SK-N-MC (cell line): ENCODE measurements at regions not wholly inside any gene's neighbourhood (a gene's known extent, or its start where the extent isn't known, plus 50 kb on each side); places are given as distances from the start of the nearest gene placed in this dataset.

Experiments
- DNase-seq: peaks from one replicate; pipeline ENCODE4 v3.0.0-alpha.2; 2011; ENCODE audit warnings: low read depth, low spot score
- H3K27ac ChIP-seq: fragments of 200-600 bp; sonication (generic); 2 replicates; pipeline ENCODE4 v1.5.1; 2016; ENCODE audit warnings: mixed run types
- H3K36me3 ChIP-seq: fragments of 200-600 bp; sonication (generic); 2 replicates; pipeline ENCODE4 v1.6.1; 2017; ENCODE audit warnings: antibody characterized with exemption, low read length, mixed read lengths; ENCODE audit not compliant: insufficient read depth
- H3K4me3 ChIP-seq: fragments of 200-600 bp; sonication (generic); 2 replicates; pipeline ENCODE4 v1.5.1; 2016
- H3K9ac ChIP-seq: fragments of 200-600 bp; sonication (generic); 2 replicates; pipeline ENCODE4 v1.8.0; 2017; ENCODE audit warnings: mixed run types, mixed read lengths; ENCODE audit not compliant: insufficient read length
- H3K9me3 ChIP-seq: fragments of 200-600 bp; sonication (generic); 2 replicates; pipeline ENCODE4 v1.6.1; 2017; ENCODE audit warnings: low read depth, mild to moderate bottlenecking, antibody characterized with exemption, low read length, moderate library complexity, mixed read lengths
- EZH2 ChIP-seq: fragments of 200-600 bp; sonication (generic); IDR thresholded peaks from one replicate; pipeline ENCODE4 v1.6.1; 2017; ENCODE audit warnings: antibody characterized with exemption
- FOXP2 ChIP-seq: optimal IDR thresholded peaks from 2 replicates; pipeline ENCODE3; 2011; ENCODE audit warnings: mild to moderate bottlenecking, moderate library complexity; ENCODE audit not compliant: insufficient read depth; ENCODE audit errors: extremely low read length, control extremely low read depth
- POLR2AphosphoS5 ChIP-seq: IDR thresholded peaks from 2 replicates; pipeline ENCODE4 v1.6.1; 2012; ENCODE audit warnings: mild to moderate bottlenecking, low read depth, low read length, borderline replicate concordance

DNA sequence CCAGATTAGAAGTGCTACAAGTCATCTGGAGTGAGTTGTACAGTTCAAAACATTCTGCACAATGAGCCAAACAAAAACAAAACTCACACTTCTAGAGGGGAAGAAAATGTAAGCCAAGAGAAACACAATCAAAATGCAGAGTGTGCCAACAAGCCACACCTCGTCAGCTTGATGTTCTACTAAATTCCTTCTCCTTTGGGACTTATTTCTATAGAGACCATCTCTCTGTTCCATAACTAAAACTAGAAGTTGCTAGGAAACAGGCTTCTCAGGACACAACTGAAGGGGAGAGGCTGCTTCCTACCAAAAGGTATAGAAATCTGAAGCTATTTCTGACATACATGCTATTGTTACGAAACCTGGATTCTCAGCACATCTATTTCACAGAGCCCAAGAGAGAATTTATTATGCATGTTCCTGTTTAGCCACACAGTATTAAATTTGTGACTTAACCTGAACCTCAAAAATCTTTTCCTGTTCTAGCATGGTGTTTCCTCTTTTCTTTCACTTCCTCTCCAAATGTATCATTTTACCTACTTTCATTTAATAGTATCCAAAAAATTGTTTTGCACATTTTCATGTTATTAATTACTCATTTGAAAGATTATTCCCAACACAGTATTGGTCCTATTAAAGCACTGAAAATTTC lies 211.4 kb upstream of the CCDC150 start:
- H3K4me3 ChIP-seq = no peak overlapping the region
- H3K36me3 ChIP-seq = no peaks in the 10 kb centered on the region
- H3K9me3 ChIP-seq = no peaks in the 10 kb centered on the region
- TF ChIP-seq FOXP2 (no peak), EZH2 (no peak), POLR2AphosphoS5 (no peak)
- H3K27ac ChIP-seq = no peak overlapping the region
- DNase-seq = no peak
- H3K9ac ChIP-seq = no peak overlapping the region

DNA sequence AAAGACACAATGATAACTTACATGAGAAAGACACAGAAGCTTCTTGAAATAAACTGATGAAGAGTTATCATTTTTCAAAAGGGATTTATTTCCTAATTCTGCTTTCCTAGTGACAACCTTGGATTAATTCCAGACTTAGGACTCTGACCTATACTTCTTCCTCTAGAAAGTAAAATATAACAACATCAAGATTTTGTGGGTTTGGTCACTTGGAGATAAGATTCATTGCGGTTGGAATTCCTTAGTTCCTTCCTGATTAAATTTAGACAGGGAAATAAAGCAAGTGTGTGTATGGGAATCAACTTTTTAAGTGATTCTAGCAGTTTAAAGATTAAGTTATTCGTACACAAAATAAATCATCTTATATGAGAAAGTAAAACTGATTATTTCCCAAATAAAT lies 208.4 kb upstream of the CCDC150 start:
- Histone ChIP-seq H3K9me3 (no peaks in the 10 kb centered on the region), H3K36me3 (no peaks in the 10 kb centered on the region), H3K4me3 (no peak overlapping the region), H3K27ac (no peak overlapping the region), H3K9ac (no peak overlapping the region)
- TF ChIP-seq EZH2 (no peak), FOXP2 (no peak), POLR2AphosphoS5 (no peak)
- no peak for DNase-seq

DNA sequence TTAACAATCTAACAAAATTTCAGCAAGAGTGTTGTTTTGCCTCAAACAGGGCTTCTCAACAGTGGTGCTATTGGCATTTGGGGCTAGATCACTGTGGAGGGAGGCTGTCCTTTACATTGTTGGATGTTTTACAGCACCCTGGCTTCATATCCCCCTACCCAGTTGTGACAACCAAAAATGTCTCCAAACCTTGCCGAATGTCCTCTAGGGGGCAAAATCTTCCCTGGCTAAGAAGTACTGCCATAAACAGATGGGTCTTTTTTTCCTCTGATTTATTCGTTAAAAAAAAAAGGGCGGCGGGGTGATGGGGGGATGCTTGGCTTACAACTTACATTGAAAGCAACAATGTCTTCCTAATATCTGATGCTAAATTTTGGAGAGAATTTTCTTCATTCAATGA lies 207.6 kb upstream of the CCDC150 start:
- Histone ChIP-seq H3K4me3 (no peak overlapping the region), H3K9ac (no peak overlapping the region), H3K36me3 (no peaks in the 10 kb centered on the region), H3K9me3 (no peaks in the 10 kb centered on the region), H3K27ac (no peak overlapping the region)
- no peak for DNase-seq
- TF ChIP-seq FOXP2 = no peak

DNA sequence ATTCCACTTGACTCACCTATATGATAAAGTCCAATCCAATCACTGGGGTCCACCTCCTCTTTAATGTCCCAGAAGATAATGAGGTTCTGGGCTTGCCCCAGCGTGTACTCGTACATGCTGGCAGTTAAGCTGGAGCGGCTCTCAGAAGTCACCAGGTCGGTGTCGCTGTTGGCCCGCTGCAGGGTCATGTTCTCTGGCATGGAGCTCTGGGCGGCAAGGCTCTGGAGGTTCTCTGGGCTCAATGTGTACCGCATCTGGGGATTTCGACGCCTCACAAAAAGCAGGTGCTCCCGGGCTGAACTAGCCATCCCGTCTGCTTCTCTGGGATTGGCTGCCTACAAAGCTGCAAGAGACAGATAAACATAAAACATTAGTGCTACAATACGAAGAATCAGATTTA lies 206.4 kb upstream of the CCDC150 start:
- Histone ChIP-seq H3K9ac (no peak overlapping the region), H3K9me3 (no peaks in the 10 kb centered on the region), H3K36me3 (no peaks in the 10 kb centered on the region), H3K4me3 (no peak overlapping the region), H3K27ac (no peak overlapping the region)
- DNase-seq = no peak
- TF ChIP-seq POLR2AphosphoS5 = no peak
- no peak for TF ChIP-seq EZH2
- TF ChIP-seq FOXP2 = no peak

DNA sequence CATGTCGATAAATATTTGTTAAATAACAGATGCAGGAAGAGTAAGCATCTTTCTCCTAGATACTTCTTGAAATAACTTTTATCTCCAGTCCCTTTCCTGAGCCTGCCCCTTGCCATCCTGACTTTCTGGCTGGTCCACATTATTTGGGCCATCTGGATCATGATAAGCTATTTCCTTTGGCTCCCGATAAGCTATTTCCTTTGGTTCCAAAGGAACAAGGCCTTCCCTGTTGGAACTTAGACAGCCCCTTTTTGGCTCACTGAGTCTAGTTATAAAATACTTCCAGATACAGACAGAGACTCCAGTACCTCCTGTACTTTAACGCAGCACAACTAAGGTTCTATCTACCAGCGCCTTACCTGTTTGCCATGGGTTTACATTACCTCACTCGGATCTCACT lies 205.3 kb upstream of the CCDC150 start:
- TF ChIP-seq FOXP2 = no peak
- TF ChIP-seq EZH2 = no peak
- no peak for TF ChIP-seq POLR2AphosphoS5
- H3K9me3 ChIP-seq = no peaks in the 10 kb centered on the region
- no peak overlapping the region for H3K4me3 ChIP-seq

DNA sequence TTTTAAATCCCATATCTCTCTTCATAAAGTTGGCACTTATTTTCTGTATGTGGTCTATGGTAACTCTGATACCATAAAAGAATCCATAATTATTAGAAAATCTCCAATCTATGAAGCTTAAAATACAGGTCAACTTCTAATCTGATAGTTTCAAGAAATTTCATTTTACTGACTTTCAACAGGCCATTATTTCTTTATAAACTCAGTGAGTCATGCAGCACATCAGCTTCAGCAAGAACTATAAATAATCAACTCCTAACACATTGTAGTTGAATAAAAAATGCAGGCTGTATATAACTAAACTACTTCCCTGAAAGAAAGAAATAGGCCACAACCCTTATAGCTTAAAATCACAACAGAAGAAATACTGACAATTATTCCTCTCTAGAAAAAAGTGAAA lies 204.3 kb upstream of the CCDC150 start:
- Histone ChIP-seq H3K9me3 (no peaks in the 10 kb centered on the region), H3K4me3 (no peak overlapping the region), H3K36me3 (no peaks in the 10 kb centered on the region), H3K9ac (no peak overlapping the region), H3K27ac (no peak overlapping the region)
- DNase-seq = no peak
- TF ChIP-seq FOXP2 (no peak), EZH2 (no peak), POLR2AphosphoS5 (no peak)

More for the DNA sequence above, 205.3 kb upstream of the CCDC150 start:
- no peak for DNase-seq
- H3K27ac ChIP-seq = no peak overlapping the region
- H3K36me3 ChIP-seq = no peaks in the 10 kb centered on the region
- H3K9ac ChIP-seq = no peak overlapping the region

DNA sequence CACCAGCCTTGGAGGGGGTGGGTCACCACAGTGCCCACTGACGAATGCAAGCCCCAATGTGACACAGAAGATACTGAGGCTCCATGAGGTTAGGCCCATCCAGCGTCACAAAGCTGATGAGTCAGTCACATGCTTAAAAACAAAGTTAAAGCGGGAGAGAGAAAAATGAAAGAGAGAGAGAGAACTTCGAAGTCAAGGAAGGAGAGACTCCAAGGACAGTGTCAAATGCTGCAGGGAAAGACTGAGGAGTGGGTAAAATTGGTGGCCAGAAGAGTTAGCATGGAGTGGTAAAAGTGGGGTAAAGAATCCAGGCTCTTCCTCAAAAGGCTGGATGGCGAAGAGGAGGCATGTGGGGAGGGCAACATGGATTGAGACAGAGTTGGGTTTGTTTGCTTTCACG lies 201.9 kb upstream of the CCDC150 start:
- no peak for DNase-seq
- no peaks in the 10 kb centered on the region for H3K9me3 ChIP-seq
- H3K9ac ChIP-seq = no peak overlapping the region
- H3K27ac ChIP-seq = no peak overlapping the region
- no peak overlapping the region for H3K4me3 ChIP-seq
- H3K36me3 ChIP-seq = no peaks in the 10 kb centered on the region
- TF ChIP-seq EZH2 (no peak), POLR2AphosphoS5 (no peak), FOXP2 (no peak)

DNA sequence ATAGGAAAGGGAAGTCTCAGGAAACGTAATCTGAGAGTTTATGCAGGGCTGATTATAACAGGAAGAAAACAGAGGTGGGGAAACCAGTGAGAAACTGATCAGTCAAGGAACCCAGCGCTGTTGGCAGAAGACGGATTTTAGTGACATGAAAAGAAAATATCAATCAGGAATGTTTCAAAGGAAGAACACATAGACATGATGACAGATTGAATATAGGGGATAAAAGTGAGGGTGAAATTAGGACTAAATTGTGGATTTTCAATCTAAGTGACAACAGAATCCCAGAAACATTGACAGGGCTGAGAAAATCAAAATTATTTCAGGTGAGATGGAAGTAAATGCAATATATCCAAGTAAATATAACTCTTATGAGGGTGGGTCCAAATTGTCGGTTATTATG lies 199.8 kb upstream of the CCDC150 start:
- Histone ChIP-seq H3K9me3 (no peaks in the 10 kb centered on the region), H3K4me3 (no peak overlapping the region), H3K9ac (no peak overlapping the region), H3K27ac (no peak overlapping the region), H3K36me3 (no peaks in the 10 kb centered on the region)
- TF ChIP-seq EZH2 (no peak), POLR2AphosphoS5 (no peak)
- no peak for DNase-seq

DNA sequence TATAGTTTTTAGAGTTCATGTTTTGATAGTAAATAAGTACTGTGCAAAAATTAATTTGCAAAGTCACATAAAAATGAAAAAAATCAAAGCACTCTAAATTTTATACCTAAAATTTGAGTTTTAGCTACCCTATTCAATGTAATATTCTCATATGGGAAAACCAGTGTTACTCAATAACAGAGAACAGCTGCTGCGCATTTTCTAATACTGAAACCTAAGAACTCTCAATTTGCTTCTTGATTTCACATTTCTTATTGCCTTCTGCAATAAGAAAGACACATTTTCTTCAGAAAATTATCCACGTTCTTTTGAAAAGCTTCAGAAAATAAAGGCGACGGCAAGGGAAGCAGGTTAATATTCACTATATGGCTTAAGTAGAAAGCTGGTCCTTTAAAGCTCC lies 199.1 kb upstream of the CCDC150 start:
- H3K9me3 ChIP-seq = no peaks in the 10 kb centered on the region
- no peak overlapping the region for H3K4me3 ChIP-seq
- H3K36me3 ChIP-seq = no peaks in the 10 kb centered on the region
- H3K9ac ChIP-seq = no peak overlapping the region
- no peak overlapping the region for H3K27ac ChIP-seq
- DNase-seq = no peak
- TF ChIP-seq POLR2AphosphoS5 = no peak
- no peak for TF ChIP-seq FOXP2
- TF ChIP-seq EZH2 = no peak
